ENCODE measurements at regions not wholly inside any gene's neighbourhood (a gene's known extent, or its start where the extent isn't known, plus 50 kb on each side); places are given as distances from the start of the nearest gene placed in this dataset.

- TF ChIP-seq TAL1 (IDR thresholded peaks at IDR 0.05) (no peak), SLC30A9 (CRISPR knock-in tag; IDR thresholded peaks at IDR 0.05) (no peak)
Measured at GRCh38 chr2:196528486-196529223, 110.9 kb upstream of the CCDC150 start (continued).

GRCh38 chr2:196530910-196531309 is 108.6 kb upstream of the CCDC150 start:
- Histone ChIP-seq H3K27me3 (ENCODE audit: control insufficient read depth in 2 of 2, insufficient read depth in 2 of 2, low read length in 2 of 2) (peaks cover 0 to 2% of the 10 kb centered on the region in 2 experiments; a peak in 1 of 5 replicates), H4K20me1 (replicated peaks; ENCODE audit: control insufficient read depth, insufficient read depth, low read length) (no peaks in the 10 kb centered on the region), H2AFZ (ENCODE audit: low read depth, low read length) (no peak overlapping the region), H3K9me3 (replicated peaks; ENCODE audit: control insufficient read depth, insufficient read depth, low read depth, low read length) (no peaks in the 10 kb centered on the region), H3K4me2 (ENCODE audit: insufficient read depth, low read length) (no peak overlapping the region), H3K79me2 (ENCODE audit: control insufficient read depth, insufficient read depth, low read length) (no peaks in the 10 kb centered on the region), H3K36me3 (ENCODE audit: control insufficient read depth, insufficient read depth, low read length) (no peaks in the 10 kb centered on the region), H3K9ac (ENCODE audit: insufficient read depth in 1 of 2, low read depth in 2 of 2, low read length in 2 of 2) (no peak overlapping the region), H3K9me1 (ENCODE audit: control insufficient read depth, insufficient read depth, low read length) (no peaks in the 10 kb centered on the region), H3K4me3 (no peak overlapping the region), H3K4me1 (replicated peaks in 1 of 2; ENCODE audit: control insufficient read depth in 2 of 2, insufficient read depth in 2 of 2, low read length in 2 of 2) (no peaks in the 10 kb centered on the region), H3K27ac (ENCODE audit: extremely low read depth, low read depth, low read length) (no peak overlapping the region)
- ATAC-seq, result no peak
- WGBS (ENCODE audit: insufficient coverage, low coverage, missing lambda C conversion rate), result 30% methylated on average over 4 of the region's 4 CpGs
- ChIA-PET POLR2A (no interaction called here), CTCF (ENCODE audit: low intra/inter-chr PET ratio) (no interaction called here)
- in situ Hi-C loops (cut with MboI) (no loop called here), intact Hi-C loops (cut with micrococcal nuclease) (no loop called here)
- no peak for FAIRE-seq
- no peak for DNase-seq (ENCODE audit: extremely low read depth in 1 of 4, low spot score in 3 of 4)
- TF ChIP-seq CSDE1 (IDR thresholded peaks at IDR 0.05), result no peak
- TF ChIP-seq MED1 (CRISPR knock-in tag; IDR thresholded peaks at IDR 0.05; ENCODE audit: borderline replicate concordance), result no peak
- TF ChIP-seq FOXJ3 (CRISPR knock-in tag; IDR thresholded peaks at IDR 0.05), result no peak
- no peak for TF ChIP-seq PHF21A (IDR thresholded peaks at IDR 0.05; ENCODE audit: borderline replicate concordance, low read depth)
- TF ChIP-seq SAP30 (IDR thresholded peaks at IDR 0.05; ENCODE audit: borderline replicate concordance, insufficient read depth, low read depth, low read length, poor library complexity, severe bottlenecking), result no peak
- no peak for TF ChIP-seq POLR2H (tag; IDR thresholded peaks at IDR 0.05; ENCODE audit: low read depth)
- no peak for TF ChIP-seq DLX4 (CRISPR knock-in tag; IDR thresholded peaks at IDR 0.05)
- no peak for TF ChIP-seq NR2C1 (IDR thresholded peaks at IDR 0.05)
- TF ChIP-seq NR2C1 (tag; IDR thresholded peaks at IDR 0.05), result no peak
- no peak for TF ChIP-seq CBFA2T2 (conservative IDR thresholded peaks at IDR 0.05)
- no peak for TF ChIP-seq ARID3A (IDR thresholded peaks at IDR 0.05; ENCODE audit: borderline replicate concordance, low read depth, low read length)
- no TSS peak for BruUV-seq (replicated peaks)
